HG03571 (cell line): ENCODE measurements at regions not wholly inside any gene's neighbourhood (a gene's known extent, or its start where the extent isn't known, plus 50 kb on each side); places are given as distances from the start of the nearest gene placed in this dataset.

Experiments
- ATAC-seq: cut with Tn5 transposase; IDR thresholded peaks from one replicate; pipeline ENCODE4 v1.9.1; 2021; ENCODE audit not compliant: unreplicated experiment

GRCh38 chr10:4501306-4501705 lies 324.7 kb upstream of the AKR1E2 start:
- no peak for ATAC-seq

GRCh38 chr10:4498711-4499251 lies 327.2 kb upstream of the AKR1E2 start:
- no peak for ATAC-seq

DNA sequence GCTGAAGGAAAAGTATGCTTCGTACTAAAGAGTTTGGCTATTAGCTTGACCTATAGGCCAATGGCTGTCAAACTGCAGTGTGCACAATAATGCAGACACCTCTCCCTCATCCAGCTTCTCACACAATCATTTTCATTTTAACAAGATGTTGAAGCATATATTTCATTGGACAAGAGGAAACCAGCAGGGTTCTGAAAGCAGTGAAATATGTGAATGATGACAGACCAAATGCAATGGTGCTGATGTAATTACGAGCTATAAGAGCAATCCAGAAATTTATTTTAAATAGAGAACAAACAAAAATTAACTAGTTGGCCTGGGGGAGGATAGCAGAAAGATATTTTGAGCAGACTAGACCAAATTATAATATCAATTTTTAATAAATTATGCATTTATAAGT lies 331.5 kb upstream of the AKR1E2 start:
- no peak for ATAC-seq

GRCh38 chr10:4492202-4492601 lies 333.8 kb upstream of the AKR1E2 start:
- no peak for ATAC-seq

GRCh38 chr10:4488904-4489303 lies 337.1 kb upstream of the AKR1E2 start:
- ATAC-seq: no peak

DNA sequence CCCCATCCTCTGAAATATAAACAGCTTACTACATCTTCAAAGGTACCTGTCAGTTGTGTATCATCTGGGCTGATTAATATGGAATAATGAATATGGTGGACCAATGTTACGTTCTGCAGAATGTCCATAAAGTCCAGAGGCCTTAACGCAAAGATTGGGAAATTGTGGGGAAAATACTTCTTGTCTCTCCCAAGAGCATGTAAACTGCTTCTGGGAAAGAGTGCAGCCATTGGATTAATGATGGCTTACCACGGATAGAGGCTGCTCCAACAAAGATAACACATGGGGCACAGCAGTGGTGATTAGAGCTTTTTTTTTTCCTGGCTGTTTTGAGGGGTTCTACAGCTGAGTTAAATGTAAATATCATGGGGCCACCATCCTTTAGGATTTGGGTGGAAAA lies 340.4 kb upstream of the AKR1E2 start:
- no peak for ATAC-seq

- no peak for ATAC-seq
Observed at GRCh38 chr10:4483811-4484210, 342.2 kb upstream of the AKR1E2 start.

DNA sequence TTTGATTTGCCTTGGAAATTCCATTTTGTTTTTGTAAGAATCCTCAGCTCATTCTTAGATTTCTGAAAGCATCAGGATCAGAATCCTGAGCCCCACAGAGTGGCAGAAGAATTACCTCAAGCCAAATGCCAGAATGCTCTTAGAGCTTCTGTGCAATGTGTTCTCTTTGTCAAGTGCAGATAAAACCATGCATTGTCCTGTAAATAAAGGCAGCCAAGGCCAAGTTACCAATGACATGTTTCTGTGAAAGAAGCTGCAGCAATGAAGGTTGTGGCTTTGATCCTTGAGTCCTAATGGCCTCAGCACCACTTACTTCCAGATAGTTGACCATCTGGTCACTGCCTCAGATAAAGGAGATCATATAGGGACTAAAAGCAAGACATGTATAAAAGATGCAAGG lies 343.3 kb upstream of the AKR1E2 start:
- no peak for ATAC-seq

- ATAC-seq: no peak
Observed at GRCh38 chr10:4481192-4481591, 344.8 kb upstream of the AKR1E2 start.

GRCh38 chr10:4479342-4479741 lies 346.7 kb upstream of the AKR1E2 start:
- ATAC-seq: no peak

DNA sequence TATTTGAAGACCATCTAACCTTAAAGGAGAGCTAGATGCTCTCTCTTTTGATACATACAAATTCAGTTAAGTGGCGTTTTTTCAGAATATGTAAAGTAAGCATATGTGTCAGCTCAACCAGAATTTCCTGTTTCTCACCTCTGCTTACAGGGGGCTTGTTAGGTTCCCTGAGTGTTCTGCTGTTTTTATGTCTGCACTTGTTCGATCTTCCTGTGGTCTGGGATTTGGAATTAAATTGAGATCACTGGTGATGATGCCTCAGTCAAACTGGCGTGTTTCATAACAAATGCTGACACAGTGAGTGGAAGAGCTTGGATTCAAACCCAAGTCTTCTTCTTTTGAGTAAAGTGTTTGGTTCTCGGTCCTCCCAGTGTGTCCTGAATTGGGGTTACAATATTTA lies 348.3 kb upstream of the AKR1E2 start:
- ATAC-seq: no peak

DNA sequence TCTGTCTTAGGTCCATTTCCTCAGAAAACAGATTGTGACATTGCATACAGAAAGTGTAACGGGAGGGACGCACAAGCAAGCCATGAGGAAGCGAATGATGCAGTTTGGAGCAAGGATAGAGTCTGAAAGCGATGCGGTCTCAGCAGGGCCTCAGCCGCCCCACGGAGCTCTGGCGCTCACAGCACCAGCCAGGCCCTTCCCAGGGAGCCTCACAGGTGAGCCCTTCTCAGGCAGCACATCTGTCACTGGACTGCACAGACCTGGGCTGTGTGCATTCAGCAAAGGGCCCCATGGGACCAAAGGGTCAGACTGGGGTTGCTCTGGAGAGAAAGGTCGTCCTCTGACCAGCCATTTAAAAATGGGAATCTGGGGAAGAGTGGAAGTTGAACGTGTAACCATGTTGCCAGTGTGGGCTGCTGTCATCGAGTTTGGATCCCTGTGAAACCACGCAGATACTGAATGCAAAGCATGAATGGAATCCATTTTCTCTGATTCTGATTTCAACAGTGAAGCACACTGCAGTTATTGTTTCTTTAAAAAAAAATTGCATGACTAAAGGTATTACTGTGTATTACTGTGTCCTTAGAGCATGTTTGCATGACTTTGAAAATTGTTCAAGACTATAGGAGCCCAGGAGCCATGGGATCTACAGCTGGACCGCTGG lies 350.0 kb upstream of the AKR1E2 start:
- ATAC-seq: no peak

- no peak for ATAC-seq
Observed at GRCh38 chr10:4474829-4475228, 351.2 kb upstream of the AKR1E2 start.

- ATAC-seq: no peak
Observed at GRCh38 chr10:4473977-4474376, 352.0 kb upstream of the AKR1E2 start.

- ATAC-seq: no peak
Observed at GRCh38 chr10:4472190-4472904, 353.7 kb upstream of the AKR1E2 start.

DNA sequence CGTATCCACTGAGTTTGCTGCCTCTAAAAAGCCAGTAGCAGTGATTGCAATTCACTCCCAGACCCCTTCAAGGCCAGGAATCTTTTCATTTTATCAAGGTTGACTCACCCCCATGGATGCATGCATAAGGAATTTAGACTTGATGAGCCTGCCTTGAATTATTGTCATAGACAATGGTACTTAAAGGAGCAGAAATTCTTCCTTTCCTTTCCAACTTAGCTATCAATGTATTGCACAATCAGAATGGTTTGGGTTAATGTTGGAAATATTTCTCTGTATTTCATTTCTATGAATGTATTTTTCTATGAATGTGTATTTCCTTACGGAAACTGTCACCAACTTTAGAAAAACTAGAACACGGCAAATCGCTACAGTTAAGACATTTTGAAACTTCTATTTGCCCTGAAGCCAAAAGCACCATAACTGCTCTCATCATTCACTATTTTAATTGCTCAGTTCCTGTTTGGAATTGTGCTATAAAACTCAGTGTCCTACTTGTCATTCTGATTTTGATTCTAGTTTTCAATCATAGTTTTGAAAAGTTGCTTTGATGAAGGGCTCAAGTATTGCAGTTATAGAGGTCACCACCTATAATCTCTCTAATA lies 355.7 kb upstream of the AKR1E2 start:
- no peak for ATAC-seq

DNA sequence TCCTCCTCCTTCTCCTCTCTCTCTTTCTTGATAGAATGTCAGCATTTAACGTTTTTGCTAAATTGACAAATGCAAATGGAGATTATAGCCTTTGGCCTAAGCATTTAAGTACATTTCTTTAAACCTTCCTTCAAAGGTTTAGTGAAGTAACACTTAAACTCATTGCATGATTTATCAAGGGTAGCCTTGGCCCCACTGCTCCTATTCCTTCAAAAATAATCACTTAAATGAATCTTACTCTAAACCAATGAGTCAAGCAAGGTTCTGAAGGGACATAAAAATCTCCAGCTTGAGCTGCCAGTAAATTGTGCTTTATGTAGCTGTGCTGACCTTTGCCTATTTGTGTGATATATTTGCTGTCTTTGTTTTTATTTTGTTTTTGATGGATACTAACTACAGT lies 358.5 kb upstream of the AKR1E2 start:
- no peak for ATAC-seq

- ATAC-seq: no peak
Observed at GRCh38 chr10:4460267-4460666, 365.7 kb upstream of the AKR1E2 start.

DNA sequence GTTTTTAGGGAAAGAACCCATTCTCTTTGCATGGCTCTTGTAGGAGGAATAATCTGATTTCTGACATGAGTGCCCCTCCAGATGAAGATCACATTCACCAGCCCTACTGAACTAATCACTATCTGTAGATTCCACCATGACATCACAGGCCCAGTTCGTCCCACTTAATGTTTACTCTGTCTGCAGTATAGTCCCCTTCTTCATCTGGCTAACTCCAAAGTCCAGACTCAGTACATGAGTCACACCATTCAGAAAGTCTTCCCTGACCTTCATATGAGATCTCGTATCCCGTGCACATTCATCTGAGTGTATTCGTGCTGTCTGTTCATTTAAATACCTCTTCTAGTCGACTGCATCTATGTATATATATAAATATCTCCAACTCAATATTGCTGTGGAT lies 366.5 kb upstream of the AKR1E2 start:
- no peak for ATAC-seq

DNA sequence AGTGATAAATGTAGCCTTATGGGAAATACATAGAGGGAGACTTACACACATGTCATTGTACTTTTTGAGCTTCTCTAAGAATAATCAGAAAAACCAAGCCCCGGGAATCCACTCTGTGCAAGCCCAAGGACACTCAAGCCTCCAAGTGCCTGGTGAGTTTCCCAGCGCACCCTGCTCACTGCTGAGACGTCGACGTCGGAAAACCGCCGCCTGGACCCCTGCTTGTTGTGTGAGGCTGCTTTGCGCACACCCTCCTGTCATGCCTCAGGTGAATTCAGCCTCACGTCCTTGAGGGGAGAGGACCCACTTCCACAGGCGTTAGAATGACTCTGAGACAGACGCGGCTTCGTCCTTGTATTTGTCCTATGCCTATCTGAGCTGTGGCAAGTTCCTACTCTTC lies 368.4 kb upstream of the AKR1E2 start:
- no peak for ATAC-seq

- no peak for ATAC-seq
Observed at GRCh38 chr10:4456776-4457175, 369.2 kb upstream of the AKR1E2 start.

DNA sequence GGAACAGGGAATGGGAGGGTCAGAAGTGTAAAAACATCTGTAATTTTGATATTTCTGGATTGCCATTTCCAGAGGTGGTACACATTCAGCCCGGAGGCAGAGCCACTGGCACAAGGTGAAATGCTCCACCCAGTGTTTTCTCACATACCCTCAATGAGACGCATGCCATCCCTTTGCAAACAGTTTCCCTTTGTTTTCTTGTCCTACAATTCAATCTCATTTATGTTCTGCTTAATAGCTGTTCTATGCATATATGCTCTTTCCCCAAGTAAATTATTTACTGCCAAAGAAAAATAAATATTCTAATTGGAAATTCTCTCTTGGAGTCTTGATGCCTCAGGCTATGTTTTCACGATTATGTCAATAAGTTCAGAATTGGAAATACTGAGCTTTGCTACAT lies 369.7 kb upstream of the AKR1E2 start:
- ATAC-seq: no peak
